ENCODE measurements at regions not wholly inside any gene's neighbourhood (a gene's known extent, or its start where the extent isn't known, plus 50 kb on each side); places are given as distances from the start of the nearest gene placed in this dataset.
"Not testable (repeated sequence)": the region's sequence is repeated elsewhere in the genome, so short reads cannot be mapped to it uniquely, and the experiment has no call there.

- H3K4me3 ChIP-seq (ENCODE audit: low read length in 2 of 2) = no peak overlapping the region
- no peak overlapping the region for H3K27ac ChIP-seq (ENCODE audit: low read depth in 1 of 2, low read length in 1 of 2)
- H3K4me1 ChIP-seq (ENCODE audit: control insufficient read depth in 2 of 2, insufficient read depth in 2 of 2, low read length in 2 of 2) = peaks cover 2 to 16% of the 10 kb centered on the region in 2 donors
- H3K9me3 ChIP-seq (ENCODE audit: control insufficient read depth in 2 of 2, insufficient read depth in 1 of 2, low read length in 1 of 2) = no peaks in the 10 kb centered on the region
- H3K27me3 ChIP-seq (ENCODE audit: control insufficient read depth in 2 of 2, insufficient read depth in 1 of 2, low read length in 1 of 2) = no peaks in the 10 kb centered on the region
- DNase-seq (ENCODE audit: low read depth in 6 of 9, low spot score in 9 of 9) = no peak
- no peaks in the 10 kb centered on the region for H3K36me3 ChIP-seq (ENCODE audit: control insufficient read depth in 2 of 2, insufficient read depth in 2 of 2, low read length in 1 of 2)
- WGBS = 75% methylated on average over 2 of the region's 2 CpGs
Observed at GRCh38 chr1:192512426-192513162, 63.0 kb upstream of the RGS1 start.

- H3K27ac ChIP-seq (ENCODE audit: low read depth in 1 of 2, low read length in 1 of 2) = no peak overlapping the region
- peaks cover 2 to 18% of the 10 kb centered on the region in 2 donors for H3K4me1 ChIP-seq (ENCODE audit: control insufficient read depth in 2 of 2, insufficient read depth in 2 of 2, low read length in 2 of 2)
- WGBS = 100% methylated on average over 1 of the region's 1 CpG
- no peaks in the 10 kb centered on the region for H3K9me3 ChIP-seq (ENCODE audit: control insufficient read depth in 2 of 2, insufficient read depth in 1 of 2, low read length in 1 of 2)
- H3K4me3 ChIP-seq (ENCODE audit: low read length in 2 of 2) = no peak overlapping the region
- no peaks in the 10 kb centered on the region for H3K27me3 ChIP-seq (ENCODE audit: control insufficient read depth in 2 of 2, insufficient read depth in 1 of 2, low read length in 1 of 2)
- H3K36me3 ChIP-seq (ENCODE audit: control insufficient read depth in 2 of 2, insufficient read depth in 2 of 2, low read length in 1 of 2) = no peaks in the 10 kb centered on the region
- DNase-seq (ENCODE audit: low read depth in 6 of 9, low spot score in 9 of 9) = no peak
Observed at GRCh38 chr1:192513196-192513595, 62.4 kb upstream of the RGS1 start.

DNA sequence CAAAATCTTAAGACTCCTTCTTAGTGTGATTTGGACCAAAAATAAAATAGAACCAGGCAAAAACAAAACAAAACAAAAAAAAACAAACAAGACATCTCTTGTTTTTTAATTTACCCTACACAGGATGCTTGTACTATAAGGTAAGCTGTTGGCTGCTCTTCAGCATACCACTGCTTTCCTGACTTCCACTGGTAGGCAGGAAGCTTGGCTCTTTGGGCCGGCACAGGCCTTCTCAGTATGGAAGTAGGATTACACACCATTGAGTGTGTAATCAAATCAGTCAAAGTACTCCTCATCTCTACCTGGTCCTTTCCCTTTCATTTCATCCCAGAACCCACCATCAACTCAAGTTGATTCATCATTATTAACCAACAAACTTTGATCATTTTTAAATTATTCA, 61.9 kb upstream of the RGS1 start:
- peaks cover 2 to 18% of the 10 kb centered on the region in 2 donors for H3K4me1 ChIP-seq (ENCODE audit: control insufficient read depth in 2 of 2, insufficient read depth in 2 of 2, low read length in 2 of 2)
- H3K36me3 ChIP-seq (ENCODE audit: control insufficient read depth in 2 of 2, insufficient read depth in 2 of 2, low read length in 1 of 2) = no peaks in the 10 kb centered on the region
- 83% methylated on average over 1 of the region's 1 CpG for WGBS
- no peaks in the 10 kb centered on the region for H3K9me3 ChIP-seq (ENCODE audit: control insufficient read depth in 2 of 2, insufficient read depth in 1 of 2, low read length in 1 of 2)
- no peak overlapping the region for H3K4me3 ChIP-seq (ENCODE audit: low read length in 2 of 2)
- no peak overlapping the region for H3K27ac ChIP-seq (ENCODE audit: low read depth in 1 of 2, low read length in 1 of 2)
- H3K27me3 ChIP-seq (ENCODE audit: control insufficient read depth in 2 of 2, insufficient read depth in 1 of 2, low read length in 1 of 2) = no peaks in the 10 kb centered on the region
- no peak for DNase-seq (ENCODE audit: low read depth in 6 of 9, low spot score in 9 of 9)

- peaks cover 2 to 18% of the 10 kb centered on the region in 2 donors for H3K4me1 ChIP-seq (ENCODE audit: control insufficient read depth in 2 of 2, insufficient read depth in 2 of 2, low read length in 2 of 2)
- peak overlapping the region in 1 of 2 donors; percentile 74 for H3K27ac ChIP-seq (ENCODE audit: low read depth in 1 of 2, low read length in 1 of 2)
- 4% methylated on average over 11 of the region's 11 CpGs for WGBS
- no peaks in the 10 kb centered on the region for H3K27me3 ChIP-seq (ENCODE audit: control insufficient read depth in 2 of 2, insufficient read depth in 1 of 2, low read length in 1 of 2)
- H3K4me3 ChIP-seq (ENCODE audit: low read length in 2 of 2) = no peak overlapping the region
- peak; percentile 60 to 94 (median 78) for DNase-seq (ENCODE audit: low read depth in 6 of 9, low spot score in 9 of 9)
- H3K36me3 ChIP-seq (ENCODE audit: control insufficient read depth in 2 of 2, insufficient read depth in 2 of 2, low read length in 1 of 2) = no peaks in the 10 kb centered on the region
- H3K9me3 ChIP-seq (ENCODE audit: control insufficient read depth in 2 of 2, insufficient read depth in 1 of 2, low read length in 1 of 2) = no peaks in the 10 kb centered on the region
Observed at GRCh38 chr1:192516776-192517297, 58.7 kb upstream of the RGS1 start.

DNA sequence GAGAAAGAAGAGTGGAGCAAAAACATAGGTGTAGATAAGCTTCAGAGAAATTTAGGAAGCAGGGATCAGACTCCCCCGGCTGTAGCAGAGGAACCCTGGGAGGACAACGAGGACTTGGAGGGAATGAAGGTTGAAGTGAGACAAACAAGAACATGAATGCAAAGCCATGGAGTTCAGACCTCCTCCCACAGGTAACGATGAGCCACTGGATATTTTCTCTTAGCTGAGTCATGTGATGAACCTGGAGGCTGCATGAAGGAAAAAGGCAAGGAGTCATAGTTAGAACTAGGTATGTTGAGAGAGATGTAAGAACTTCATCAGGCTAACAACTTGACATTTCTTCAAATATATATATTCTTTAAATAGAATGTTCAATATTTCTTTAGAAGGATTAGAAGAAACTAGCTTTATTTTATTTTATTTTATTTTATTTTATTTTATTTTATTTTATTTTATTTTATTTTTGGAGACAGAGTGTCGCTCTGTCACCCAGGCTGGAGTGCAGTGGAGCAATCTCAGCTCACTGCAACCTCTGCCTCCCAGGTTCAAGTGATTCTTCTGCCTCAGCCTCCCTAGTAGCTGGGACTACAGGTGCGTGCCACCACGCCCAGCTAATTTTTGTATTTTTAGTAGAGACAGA, 57.7 kb upstream of the RGS1 start:
- H3K4me3 ChIP-seq (ENCODE audit: low read length in 2 of 2); H3K27ac ChIP-seq (ENCODE audit: low read depth in 1 of 2, low read length in 1 of 2); H3K36me3 ChIP-seq (ENCODE audit: control insufficient read depth in 2 of 2, insufficient read depth in 2 of 2, low read length in 1 of 2); DNase-seq (ENCODE audit: low read depth in 6 of 9, low spot score in 9 of 9); H3K9me3 ChIP-seq (ENCODE audit: control insufficient read depth in 2 of 2, insufficient read depth in 1 of 2, low read length in 1 of 2); H3K27me3 ChIP-seq (ENCODE audit: control insufficient read depth in 2 of 2, insufficient read depth in 1 of 2, low read length in 1 of 2): not testable (repeated sequence)
- 90% methylated on average over 6 of the region's 6 CpGs for WGBS
- peaks cover 2 to 18% of the 10 kb centered on the region in 2 donors for H3K4me1 ChIP-seq (ENCODE audit: control insufficient read depth in 2 of 2, insufficient read depth in 2 of 2, low read length in 2 of 2)

- Histone ChIP-seq H3K4me3 (ENCODE audit: low read length in 2 of 2) (no peak overlapping the region), H3K9me3 (ENCODE audit: control insufficient read depth in 2 of 2, insufficient read depth in 1 of 2, low read length in 1 of 2) (no peaks in the 10 kb centered on the region), H3K36me3 (ENCODE audit: control insufficient read depth in 2 of 2, insufficient read depth in 2 of 2, low read length in 1 of 2) (no peaks in the 10 kb centered on the region), H3K27me3 (ENCODE audit: control insufficient read depth in 2 of 2, insufficient read depth in 1 of 2, low read length in 1 of 2) (no peaks in the 10 kb centered on the region), H3K4me1 (ENCODE audit: control insufficient read depth in 2 of 2, insufficient read depth in 2 of 2, low read length in 2 of 2) (peaks cover 2 to 17% of the 10 kb centered on the region in 2 donors), H3K27ac (ENCODE audit: low read depth in 1 of 2, low read length in 1 of 2) (no peak overlapping the region)
- DNase-seq (ENCODE audit: low read depth in 6 of 9, low spot score in 9 of 9) = no peak
Observed at GRCh38 chr1:192518700-192519099, 56.9 kb upstream of the RGS1 start.

GRCh38 chr1:192521734-192522133, 53.8 kb upstream of the RGS1 start:
- Histone ChIP-seq H3K27me3 (ENCODE audit: control insufficient read depth in 2 of 2, insufficient read depth in 1 of 2, low read length in 1 of 2) (no peaks in the 10 kb centered on the region), H3K4me3 (ENCODE audit: low read length in 2 of 2) (no peak overlapping the region), H3K36me3 (ENCODE audit: control insufficient read depth in 2 of 2, insufficient read depth in 2 of 2, low read length in 1 of 2) (no peaks in the 10 kb centered on the region), H3K27ac (ENCODE audit: low read depth in 1 of 2, low read length in 1 of 2) (no peak overlapping the region), H3K9me3 (ENCODE audit: control insufficient read depth in 2 of 2, insufficient read depth in 1 of 2, low read length in 1 of 2) (no peaks in the 10 kb centered on the region), H3K4me1 (ENCODE audit: control insufficient read depth in 2 of 2, insufficient read depth in 2 of 2, low read length in 2 of 2) (peaks cover 0 to 6% of the 10 kb centered on the region in 2 donors)
- 27% methylated on average over 1 of the region's 1 CpG for WGBS
- no peak for DNase-seq (ENCODE audit: low read depth in 6 of 9, low spot score in 9 of 9)

DNA sequence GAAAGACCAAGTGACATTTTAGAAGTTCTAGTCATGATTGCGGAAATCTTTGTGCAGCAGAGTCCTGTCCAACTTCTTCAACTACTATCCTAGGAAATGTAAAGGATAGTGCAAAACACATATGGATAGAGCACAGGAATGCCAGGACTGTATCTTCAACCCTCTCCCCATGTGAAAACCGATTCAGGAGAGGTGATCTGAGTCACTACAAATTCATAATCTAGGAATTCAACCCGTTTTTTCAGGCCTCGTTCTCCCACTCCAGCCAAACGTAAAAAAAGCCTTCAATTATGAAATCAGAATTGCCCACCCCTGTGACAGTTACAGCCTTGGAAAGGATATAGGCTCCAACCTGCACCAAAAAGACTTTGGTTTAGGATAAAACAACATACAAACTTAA, 52.9 kb upstream of the RGS1 start:
- Histone ChIP-seq H3K36me3 (ENCODE audit: control insufficient read depth in 2 of 2, insufficient read depth in 2 of 2, low read length in 1 of 2) (no peaks in the 10 kb centered on the region), H3K27ac (ENCODE audit: low read depth in 1 of 2, low read length in 1 of 2) (no peak overlapping the region), H3K27me3 (ENCODE audit: control insufficient read depth in 2 of 2, insufficient read depth in 1 of 2, low read length in 1 of 2) (no peaks in the 10 kb centered on the region), H3K4me1 (ENCODE audit: control insufficient read depth in 2 of 2, insufficient read depth in 2 of 2, low read length in 2 of 2) (peaks cover 0 to 1% of the 10 kb centered on the region in 2 donors), H3K9me3 (ENCODE audit: control insufficient read depth in 2 of 2, insufficient read depth in 1 of 2, low read length in 1 of 2) (no peaks in the 10 kb centered on the region), H3K4me3 (ENCODE audit: low read length in 2 of 2) (no peak overlapping the region)
- 95% methylated on average over 5 of the region's 5 CpGs for WGBS
- DNase-seq (ENCODE audit: low read depth in 6 of 9, low spot score in 9 of 9) = no peak

DNA sequence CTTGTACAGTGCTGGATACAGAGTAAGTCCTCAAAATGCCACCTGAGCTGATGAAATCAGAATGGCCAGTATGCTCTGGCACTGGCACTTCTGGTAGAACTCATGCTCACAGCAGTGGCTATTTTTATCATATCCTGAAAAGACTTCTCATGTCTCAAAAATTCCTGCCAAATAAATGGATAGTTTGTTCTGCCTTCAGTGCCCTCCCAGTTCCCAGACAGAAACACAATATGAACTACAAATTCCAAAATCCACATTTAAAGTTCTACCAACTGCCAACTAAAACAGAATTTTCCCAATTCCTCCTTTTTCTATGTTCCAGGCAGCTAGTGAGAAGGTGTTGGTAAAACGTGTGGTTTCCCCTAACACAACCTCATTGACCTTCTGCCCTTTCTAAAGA, 51.4 kb upstream of the RGS1 start:
- no peak overlapping the region for H3K27ac ChIP-seq (ENCODE audit: low read depth in 1 of 2, low read length in 1 of 2)
- WGBS = 19% methylated on average over 1 of the region's 1 CpG
- DNase-seq (ENCODE audit: low read depth in 6 of 9, low spot score in 9 of 9) = no peak

More for the DNA sequence above, 51.4 kb upstream of the RGS1 start:
- H3K27me3 ChIP-seq (ENCODE audit: control insufficient read depth in 2 of 2, insufficient read depth in 1 of 2, low read length in 1 of 2) = no peaks in the 10 kb centered on the region
- H3K36me3 ChIP-seq (ENCODE audit: control insufficient read depth in 2 of 2, insufficient read depth in 2 of 2, low read length in 1 of 2) = no peaks in the 10 kb centered on the region
- no peak overlapping the region for H3K4me3 ChIP-seq (ENCODE audit: low read length in 2 of 2)
- no peaks in the 10 kb centered on the region for H3K9me3 ChIP-seq (ENCODE audit: control insufficient read depth in 2 of 2, insufficient read depth in 1 of 2, low read length in 1 of 2)
- no peaks in the 10 kb centered on the region for H3K4me1 ChIP-seq (ENCODE audit: control insufficient read depth in 2 of 2, insufficient read depth in 2 of 2, low read length in 2 of 2)
